ENCODE measurements at regions not wholly inside any gene's neighbourhood (a gene's known extent, or its start where the extent isn't known, plus 50 kb on each side); places are given as distances from the start of the nearest gene placed in this dataset.

DNA sequence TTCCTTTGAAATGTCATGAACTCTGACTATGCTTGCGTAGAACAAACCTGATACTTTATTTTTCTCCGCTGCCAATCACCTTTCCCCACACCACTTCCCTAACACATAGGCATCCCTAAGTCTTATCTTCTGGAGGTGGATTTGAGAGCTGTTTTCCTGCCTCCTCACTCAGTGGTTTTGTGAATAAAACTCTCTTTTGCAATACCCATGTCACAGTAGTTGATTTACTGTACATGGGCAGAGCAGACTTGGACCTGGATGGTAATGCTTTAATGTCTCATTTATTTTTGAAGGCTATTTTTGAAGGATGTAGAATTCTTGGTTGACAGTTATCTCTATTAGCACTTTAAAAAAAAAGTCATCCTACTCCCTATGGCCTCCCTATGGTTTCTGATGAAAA, 881.8 kb downstream of the SLITRK5 start:
- TF ChIP-seq, protein P1, sequence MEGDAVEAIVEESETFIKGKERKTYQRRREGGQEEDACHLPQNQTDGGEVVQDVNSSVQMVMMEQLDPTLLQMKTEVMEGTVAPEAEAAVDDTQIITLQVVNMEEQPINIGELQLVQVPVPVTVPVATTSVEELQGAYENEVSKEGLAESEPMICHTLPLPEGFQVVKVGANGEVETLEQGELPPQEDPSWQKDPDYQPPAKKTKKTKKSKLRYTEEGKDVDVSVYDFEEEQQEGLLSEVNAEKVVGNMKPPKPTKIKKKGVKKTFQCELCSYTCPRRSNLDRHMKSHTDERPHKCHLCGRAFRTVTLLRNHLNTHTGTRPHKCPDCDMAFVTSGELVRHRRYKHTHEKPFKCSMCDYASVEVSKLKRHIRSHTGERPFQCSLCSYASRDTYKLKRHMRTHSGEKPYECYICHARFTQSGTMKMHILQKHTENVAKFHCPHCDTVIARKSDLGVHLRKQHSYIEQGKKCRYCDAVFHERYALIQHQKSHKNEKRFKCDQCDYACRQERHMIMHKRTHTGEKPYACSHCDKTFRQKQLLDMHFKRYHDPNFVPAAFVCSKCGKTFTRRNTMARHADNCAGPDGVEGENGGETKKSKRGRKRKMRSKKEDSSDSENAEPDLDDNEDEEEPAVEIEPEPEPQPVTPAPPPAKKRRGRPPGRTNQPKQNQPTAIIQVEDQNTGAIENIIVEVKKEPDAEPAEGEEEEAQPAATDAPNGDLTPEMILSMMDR (IDR thresholded peaks at IDR 0.05; ENCODE audit: poor library complexity): no peak
- TF ChIP-seq EZH2 (IDR thresholded peaks at IDR 0.05; ENCODE audit: borderline replicate concordance): no peak
